DMS53 (cell line): ENCODE measurements at regions not wholly inside any gene's neighbourhood (a gene's known extent, or its start where the extent isn't known, plus 50 kb on each side); places are given as distances from the start of the nearest gene placed in this dataset.
A peak's percentile ranks its signal among the peaks of the same experiment; 100 is the strongest.

ENCODE experiments used
- DNase-seq: peaks from one replicate; lab custom pipeline; 2025; lab: John Stamatoyannopoulos, UW

- no peak for DNase-seq
These were observed 260.0 kb upstream of the TCF4 start for GRCh38 chr18:55847960-55848359.

GRCh38 chr18:55845221-55845620 is 257.2 kb upstream of the TCF4 start:
- no peak for DNase-seq

- DNase-seq = no peak
These were observed 256.4 kb upstream of the TCF4 start for GRCh38 chr18:55844382-55844781.

DNA sequence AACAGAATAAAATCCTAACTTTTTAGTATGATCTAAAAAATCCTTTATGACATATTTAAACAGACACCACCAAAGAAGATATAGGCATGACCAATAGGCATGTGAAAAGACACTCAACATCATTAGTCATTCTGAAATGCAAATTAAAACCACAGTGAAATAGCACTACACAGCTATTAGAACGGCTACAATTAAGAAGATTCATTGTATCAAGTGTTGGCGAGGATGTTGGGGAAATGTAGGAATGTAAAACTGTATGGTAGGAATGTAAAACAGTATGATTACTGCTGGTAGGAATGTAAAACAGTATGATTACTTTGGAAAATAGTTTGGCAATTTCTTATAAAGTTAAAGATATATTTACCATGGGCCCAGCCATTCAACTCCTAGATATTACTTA is 253.3 kb upstream of the TCF4 start:
- DNase-seq = no peak

DNA sequence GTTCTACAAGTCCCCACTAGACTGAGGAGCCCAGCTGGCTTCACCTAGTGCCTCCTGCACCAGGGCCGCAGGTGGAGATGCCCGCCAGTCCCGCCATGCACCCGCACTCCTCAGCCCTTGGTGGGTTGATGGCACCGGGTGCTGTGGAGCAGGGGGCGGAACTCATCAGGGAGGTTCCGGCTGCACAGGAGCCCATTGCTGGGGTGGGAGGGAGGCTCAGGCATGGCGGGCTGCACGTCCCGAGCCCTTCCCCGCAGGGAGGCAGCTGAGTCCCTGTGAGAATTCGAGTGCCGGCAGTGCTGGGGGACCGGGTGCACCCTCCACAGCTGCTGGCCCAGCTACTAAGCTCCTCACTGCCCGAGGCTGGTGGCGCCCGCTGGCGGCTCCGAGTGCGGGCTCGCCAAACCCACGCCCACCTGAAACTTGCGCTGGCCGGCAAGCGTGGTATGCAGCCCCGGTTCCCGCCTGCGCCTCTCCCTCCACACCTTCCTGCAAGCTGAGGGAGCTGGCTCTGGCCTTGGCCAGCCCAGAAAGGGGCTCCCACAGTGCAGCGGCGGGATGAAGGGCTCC is 252.7 kb upstream of the TCF4 start:
- no peak for DNase-seq

DNA sequence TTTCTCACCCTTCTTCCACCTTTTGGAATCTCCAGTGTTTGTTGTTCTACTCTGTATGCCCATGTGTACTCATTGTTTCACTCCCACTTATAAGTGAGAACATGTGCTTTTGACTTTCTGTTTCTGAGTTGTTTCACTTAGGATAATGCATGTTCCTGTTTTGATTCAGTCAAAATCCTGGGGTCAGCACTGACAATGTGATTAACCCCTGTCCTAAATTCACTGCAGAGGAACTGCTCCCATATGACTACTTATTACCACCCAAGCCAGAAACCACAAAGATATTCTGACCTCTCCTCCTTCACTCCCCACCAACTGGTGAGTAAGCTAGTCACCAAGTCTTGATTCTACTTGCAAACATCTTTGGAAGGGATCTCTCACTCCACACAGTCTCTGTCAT is 251.4 kb upstream of the TCF4 start:
- DNase-seq = no peak

DNA sequence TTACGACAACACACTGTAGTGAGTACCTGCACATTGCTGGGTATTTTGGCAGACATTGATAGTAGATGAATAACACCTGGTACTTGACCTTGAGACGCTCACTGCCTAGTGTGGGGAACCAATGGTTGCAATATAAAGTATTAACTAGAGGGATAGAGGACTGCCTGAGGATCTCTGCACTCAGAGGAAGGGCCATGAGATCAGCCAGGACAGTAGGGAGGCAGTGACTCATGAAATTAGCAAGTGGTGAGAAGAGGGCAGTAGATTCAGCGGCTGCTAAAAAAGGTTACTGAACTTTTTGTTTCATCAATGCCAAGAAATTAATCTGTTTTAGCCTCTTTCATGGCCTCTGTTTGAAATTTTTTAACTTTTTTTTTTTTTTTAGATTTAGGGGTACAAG is 250.8 kb upstream of the TCF4 start:
- DNase-seq = no peak

DNA sequence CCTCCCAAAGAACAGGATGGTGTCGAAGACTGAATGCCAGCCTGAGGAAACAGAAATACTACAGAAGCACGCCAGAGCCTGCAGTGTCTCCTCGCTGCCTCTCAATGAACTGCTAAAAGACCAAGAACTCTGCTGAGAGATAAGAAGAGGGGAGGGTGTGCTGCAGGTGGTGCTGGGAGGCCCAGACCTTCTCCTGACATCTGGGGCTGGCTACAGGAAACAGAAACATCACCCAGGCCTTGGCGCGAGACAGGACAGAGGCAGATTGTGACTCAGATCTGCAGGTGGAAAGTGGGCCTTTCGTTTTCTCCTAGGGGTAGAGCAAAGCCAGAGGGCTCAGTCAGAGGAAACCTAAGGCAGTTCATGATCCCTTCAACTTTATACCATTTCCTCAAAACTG is 250.3 kb upstream of the TCF4 start:
- DNase-seq = no peak

GRCh38 chr18:55833543-55833942 is 245.6 kb upstream of the TCF4 start:
- DNase-seq = peak; percentile 28

GRCh38 chr18:55830544-55830943 is 242.6 kb upstream of the TCF4 start:
- no peak for DNase-seq

- no peak for DNase-seq
These were observed 233.2 kb upstream of the TCF4 start for GRCh38 chr18:55821219-55821618.

- no peak for DNase-seq
These were observed 231.5 kb upstream of the TCF4 start for GRCh38 chr18:55819448-55819847.

DNA sequence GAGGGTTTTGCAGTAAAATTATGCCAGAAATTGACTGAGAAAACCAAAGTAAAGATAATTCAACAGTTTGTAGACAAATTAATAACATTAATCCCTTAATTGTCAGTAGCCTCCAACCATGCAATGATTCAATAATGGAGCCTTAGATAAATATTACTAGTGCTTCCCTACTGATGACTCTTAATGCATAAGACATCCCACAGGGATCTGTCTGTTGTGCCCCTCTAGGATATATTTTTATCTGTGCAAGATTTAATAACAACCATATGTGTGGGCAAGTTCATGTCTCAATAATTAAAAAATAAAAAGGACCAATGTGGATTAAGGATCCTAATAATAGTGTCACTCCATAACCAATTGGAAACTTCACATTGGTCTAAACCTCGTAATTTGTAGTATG is 230.3 kb upstream of the TCF4 start:
- DNase-seq = no peak

GRCh38 chr18:55811925-55812324 is 223.9 kb upstream of the TCF4 start:
- peak; percentile 50 for DNase-seq

DNA sequence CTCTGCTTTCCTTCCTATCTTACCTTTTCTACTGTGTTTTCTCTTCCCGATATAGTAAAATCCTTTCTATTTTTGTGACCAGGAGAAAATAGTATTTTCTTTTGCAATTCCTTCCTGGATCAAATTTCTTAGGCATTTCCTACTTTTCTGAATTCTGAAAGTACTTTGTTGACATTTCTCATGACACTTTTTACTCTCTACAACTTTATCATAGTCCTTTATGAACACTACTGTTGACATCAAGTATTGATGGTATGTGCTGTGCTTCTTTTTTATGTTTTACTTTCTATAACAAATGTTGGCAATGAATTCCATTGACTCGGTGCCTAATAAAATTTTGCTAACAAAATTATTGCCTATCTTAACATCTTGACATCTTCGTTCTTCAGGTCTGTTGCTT is 217.7 kb upstream of the TCF4 start:
- DNase-seq = no peak

- no peak for DNase-seq
These were observed 207.2 kb upstream of the TCF4 start for GRCh38 chr18:55795101-55795669.

DNA sequence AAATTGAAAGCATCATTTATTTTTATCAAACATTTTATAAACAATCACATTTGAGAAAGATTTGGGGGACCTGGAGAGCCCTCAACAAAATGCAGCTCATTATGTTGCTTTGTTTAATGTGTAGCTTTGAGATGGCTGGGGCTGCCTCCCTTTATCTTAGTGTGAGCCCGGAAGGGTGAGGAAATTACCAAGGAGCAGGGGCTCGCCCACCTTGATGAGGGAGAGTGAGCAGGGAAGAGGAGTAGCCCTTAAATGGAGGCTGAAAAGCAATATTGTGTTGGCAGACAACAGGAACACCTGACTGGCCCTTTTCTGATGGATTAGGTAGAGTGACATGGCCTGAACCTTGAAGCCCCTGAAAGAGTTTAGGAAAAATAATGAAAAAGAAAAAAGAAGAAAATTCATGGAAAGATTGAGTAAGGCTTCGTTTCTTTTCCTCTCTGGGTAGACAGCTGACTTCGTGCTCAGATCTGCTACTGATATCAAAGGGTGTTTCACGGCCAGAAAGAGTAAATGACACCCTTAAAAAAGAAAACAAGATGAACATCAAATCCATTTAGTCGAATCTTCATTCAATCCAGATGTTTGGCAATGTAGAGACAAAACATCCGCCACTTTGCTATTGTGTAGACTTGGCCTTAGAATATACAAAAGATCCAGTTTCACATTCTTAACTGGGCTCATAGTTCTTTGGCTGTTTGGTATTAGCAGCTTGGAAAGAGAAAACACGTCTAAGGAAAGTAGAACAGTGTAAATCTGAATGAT is 206.5 kb upstream of the TCF4 start:
- DNase-seq = no peak

DNA sequence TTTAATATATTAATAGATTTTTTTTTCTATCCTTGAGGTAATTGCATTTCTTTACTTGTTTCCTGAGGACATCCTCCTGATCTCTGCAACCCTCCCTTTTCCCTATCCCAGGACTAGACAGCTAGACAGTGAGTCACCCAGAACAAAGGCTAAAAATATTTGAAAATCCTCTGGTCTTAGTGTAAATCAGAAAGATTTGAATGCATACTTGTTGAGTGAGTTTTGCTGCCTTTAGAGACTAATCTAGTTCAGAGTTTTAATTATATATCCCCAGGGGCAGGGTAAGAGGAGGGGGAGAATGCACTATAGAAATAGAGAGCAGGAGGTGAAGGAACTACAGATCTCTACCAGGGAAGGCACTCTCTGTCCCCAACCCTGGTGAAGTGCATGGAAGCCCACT is 202.3 kb upstream of the TCF4 start:
- DNase-seq = no peak

- no peak for DNase-seq
These were observed 199.6 kb upstream of the TCF4 start for GRCh38 chr18:55787536-55788073.

GRCh38 chr18:55786651-55787272 is 198.8 kb upstream of the TCF4 start:
- no peak for DNase-seq

- DNase-seq = peak; percentile 87
These were observed 195.9 kb upstream of the TCF4 start for GRCh38 chr18:55783921-55784320.

DNA sequence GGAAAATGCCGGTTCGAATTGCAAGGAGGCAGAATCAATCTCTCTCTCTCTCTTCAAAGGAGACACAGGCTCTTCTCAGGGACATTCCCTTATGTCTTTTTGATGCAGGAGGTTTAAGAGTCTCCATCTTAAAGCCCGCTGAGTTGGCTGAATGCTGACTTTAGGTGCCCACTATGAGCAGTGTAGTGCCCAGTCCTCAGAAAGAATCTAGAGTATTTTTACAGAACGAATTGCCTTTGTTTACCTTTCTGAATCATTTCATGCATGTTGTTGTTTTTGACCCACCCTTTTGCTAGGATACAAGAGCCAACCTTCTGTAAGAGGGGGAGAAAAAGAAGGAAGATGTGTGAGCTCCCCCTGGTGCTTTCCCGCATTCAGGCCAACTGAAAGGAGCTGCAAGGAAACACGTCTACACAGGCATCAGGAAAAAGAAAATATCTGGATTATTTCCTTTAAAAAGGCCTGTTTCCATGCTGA is 193.5 kb upstream of the TCF4 start:
- peak; percentile 84 for DNase-seq

DNA sequence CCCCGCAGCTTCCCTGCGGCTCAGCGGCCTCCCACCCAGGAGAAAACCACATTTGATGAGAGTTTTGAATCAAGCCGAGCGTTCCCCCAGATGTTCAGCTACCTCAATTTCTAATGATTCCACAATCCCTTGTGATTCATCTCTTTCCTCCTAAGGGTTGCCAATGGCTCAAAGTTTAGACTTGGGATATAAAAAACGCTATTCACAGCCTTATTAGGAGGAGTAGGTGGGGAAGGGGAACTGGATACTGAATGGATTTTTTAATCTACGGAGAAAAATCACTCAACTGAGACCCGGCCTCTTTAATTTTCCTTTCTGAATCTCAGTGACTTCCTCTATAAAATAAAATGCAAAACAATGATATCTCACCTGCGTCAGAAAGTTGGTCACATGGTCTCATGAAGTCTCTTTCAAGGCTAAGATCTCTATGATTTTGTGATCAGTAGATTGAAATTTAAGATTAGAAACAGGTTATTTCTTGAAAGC is 192.6 kb upstream of the TCF4 start:
- DNase-seq = no peak
